ENCODE measurements at regions not wholly inside any gene's neighbourhood (a gene's known extent, or its start where the extent isn't known, plus 50 kb on each side); places are given as distances from the start of the nearest gene placed in this dataset.
A peak's percentile ranks its signal among the peaks of the same experiment; 100 is the strongest.

DNA sequence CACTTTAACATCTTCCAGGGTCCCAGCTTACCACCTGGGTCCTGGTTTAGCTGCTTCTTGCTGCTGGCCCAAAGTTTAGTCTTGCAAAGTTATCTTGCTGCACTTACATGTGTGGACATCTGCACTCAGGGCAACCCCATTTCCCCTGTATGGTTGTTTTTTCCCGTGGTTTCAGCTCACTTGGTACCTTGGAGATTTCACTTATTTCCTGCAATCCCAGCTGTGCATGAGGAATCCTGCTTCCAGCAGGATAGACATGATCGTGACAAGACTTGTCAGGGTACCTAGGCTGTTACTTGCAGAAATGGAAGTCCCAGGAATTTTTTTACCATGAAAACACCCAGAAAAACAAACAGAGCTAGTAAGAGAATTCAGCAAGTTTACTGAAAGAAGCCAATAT is 95.9 kb upstream of the LEP start:
- DNase-seq: no peak

DNA sequence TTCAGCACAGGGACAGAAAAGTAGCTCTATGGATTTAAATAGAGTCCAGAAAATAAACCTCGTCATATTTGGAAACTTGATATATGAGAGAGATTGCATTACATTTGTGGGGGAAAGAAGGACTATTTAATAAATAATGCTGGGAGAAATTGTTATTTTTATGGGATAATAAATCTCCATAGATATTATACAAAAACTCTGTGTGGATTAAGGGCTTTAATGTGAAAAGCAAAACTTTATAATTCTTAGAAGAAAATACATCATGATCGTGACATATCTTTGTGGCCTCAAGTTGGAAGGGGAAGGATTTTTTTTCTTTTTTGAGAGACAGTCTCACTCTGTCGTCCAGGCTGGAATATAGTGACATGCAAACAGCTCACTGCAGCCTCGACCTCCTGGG is 95.0 kb upstream of the LEP start:
- no peak for DNase-seq

DNA sequence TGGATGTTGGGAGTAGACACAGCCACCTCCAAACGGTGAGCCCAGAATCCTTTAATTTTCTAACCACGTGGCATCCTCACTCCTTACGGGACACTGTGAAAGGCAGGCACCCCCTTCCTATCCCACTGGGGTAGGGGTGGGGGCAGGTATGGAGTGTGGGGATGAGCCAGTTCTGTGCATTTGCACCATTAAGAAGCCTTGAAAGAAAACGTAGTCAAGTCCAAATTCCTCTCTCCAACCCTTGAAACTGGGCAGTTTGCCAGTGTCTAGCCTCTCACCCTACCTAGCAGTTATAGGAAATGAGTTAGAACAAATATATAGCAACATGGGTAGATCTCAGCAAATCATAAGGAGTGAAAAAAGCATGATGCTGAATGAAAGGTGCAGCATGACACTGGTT is 92.4 kb upstream of the LEP start:
- no peak for DNase-seq

DNA sequence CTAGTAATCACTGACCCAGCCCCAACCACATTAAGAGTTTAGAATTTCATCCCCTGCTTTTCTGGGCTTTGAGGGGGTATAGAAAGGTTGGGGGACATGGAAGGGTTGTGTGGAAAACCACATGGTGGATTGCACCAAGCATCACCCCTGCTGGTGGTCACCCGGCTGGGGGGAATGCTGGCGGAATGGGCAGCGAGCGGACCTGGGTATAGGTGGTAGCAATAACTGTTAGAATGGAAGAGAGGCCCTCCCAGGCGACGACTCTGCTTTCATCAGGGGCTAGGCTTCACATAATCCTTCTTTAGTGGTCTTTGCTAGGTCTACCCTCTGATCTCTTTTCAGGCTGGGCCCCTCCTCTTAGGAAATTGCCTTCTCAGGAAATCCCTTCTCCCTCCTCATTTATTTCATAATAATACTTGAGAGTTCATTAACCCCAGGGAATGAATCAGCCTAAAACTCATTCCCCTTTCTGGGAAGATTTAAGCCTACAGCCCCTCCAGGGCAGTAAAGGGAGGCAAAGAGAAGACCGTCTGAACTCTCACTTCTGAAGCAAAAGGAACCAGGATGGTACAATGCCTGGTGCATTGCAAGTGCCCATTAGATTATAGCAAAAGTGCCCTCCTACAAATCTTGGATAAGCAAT is 90.7 kb upstream of the LEP start:
- no peak for DNase-seq

DNA sequence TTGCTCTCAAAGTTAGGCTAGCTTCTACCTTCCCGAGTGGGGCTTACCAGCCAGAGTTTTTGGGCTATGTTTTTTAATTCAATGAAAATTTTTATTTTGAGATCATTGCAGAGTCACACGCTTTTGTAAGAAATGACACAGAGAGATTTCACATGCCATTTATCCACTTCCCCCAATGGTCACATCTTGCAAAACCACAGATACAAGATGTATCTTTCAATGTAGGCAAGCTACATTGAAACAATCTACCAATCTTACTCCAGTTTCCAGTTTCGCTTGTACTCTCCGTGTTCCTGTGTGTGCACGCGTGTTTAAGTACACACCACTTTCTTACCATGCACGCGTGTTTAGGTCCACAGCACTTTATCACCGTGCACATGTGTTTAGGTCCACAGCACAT is 89.4 kb upstream of the LEP start:
- no peak for DNase-seq

DNA sequence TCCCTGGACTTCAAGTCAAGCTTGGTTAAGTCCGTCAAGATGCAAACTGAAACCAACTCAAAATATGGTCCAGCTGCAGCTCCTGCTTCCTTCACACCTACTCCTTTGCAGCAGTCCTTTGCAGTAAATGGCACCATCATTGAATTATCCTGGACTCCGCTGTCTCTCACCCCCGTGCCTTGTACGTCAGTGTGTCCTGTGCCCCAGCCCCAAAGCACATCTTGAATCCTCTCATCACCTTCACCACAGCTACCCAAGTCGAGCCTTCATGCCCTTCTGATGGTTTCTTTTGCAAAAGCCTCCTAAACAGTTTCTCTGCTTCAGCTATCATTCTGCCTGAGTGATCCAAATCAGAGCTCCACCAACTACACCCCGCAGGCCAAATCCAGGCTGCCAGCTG is 88.4 kb upstream of the LEP start:
- no peak for DNase-seq

DNA sequence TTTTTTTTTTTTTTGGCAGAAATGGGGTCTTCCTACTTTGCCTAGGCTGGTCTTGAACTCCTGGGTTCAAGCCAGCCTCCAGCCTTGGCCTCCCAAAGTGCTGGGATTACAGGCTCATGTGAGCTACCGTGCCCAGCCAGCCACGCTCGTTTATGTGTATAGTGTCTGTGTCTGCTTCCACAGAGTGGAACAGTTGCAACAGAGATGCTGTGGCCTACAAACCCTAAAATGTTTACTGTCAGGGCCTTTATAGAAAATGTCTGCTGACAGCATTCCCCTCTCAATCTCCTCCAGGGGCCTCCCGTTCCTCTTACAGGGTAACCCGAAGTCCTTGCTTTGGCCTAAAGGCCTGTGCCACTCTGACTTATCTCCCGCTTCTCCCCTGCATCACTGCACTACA is 87.6 kb upstream of the LEP start:
- no peak for DNase-seq

DNA sequence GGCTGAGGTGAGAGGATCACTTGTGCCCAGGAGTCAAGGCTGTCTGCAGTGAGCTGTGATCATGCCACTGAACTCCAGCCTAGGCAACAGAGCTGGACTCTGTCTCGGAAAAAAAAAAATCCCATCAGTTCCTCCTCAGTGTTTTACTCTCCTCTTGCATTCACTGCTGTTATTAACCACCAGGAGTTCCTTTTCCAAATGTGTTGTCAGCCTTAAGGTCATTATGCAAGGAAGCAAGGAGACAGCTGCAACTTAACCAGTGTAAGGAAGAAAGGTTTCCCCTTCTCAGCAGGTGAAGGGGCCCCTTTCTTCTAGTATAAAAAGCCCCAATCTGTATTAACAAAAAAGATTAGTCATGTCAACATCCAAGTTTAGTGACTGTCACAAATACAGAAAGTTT is 86.6 kb upstream of the LEP start:
- DNase-seq: no peak

DNA sequence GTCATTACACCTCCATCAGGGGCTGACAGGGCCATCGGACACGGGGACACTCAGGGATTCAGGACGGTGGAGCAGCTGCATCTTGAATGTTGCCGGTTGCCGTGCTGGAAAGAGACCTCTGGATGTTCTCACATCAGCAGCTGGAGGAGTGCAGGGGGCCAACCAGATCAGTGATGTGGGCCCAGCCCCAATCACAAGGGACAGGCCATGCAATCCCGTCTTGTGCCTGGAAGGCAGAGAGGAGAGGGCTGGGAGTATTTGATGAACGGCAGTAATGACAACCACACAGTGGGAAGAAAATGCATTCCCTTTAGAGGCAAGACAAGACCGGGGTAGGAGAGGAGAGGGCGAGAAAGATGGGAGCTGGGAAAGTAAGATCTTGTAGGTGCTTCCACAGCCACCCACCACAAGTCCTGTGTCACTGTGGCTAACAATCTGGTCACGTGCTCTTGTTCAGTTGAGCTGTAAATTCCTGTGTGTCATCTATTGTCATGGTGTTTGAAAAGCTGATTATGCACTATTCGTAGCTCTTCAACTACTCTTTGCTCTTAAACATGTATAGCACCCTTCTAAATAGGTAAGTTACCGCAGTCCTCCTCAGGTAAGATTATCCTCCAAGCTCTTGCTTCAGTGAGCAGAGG is 85.9 kb upstream of the LEP start:
- DNase-seq: no peak

DNA sequence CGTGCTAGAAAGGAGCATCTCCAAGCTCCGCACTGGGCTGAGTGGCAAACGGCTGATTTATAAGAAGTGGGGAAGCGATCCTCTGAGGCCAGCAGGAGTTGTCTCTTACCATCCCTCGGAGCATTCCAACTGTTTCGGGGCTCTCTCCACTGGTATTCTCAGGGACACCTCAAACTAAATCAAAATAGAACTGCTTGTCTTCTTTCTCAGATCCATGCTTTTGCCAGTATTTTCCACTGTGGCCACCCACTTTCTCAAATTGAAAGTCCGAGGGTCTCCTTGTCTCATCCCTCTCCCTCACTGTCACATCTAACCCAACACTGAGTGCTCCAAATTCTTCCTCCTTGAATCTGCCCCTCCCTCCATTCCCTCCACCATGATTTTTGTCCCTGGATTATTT is 83.2 kb upstream of the LEP start:
- DNase-seq: no peak

DNA sequence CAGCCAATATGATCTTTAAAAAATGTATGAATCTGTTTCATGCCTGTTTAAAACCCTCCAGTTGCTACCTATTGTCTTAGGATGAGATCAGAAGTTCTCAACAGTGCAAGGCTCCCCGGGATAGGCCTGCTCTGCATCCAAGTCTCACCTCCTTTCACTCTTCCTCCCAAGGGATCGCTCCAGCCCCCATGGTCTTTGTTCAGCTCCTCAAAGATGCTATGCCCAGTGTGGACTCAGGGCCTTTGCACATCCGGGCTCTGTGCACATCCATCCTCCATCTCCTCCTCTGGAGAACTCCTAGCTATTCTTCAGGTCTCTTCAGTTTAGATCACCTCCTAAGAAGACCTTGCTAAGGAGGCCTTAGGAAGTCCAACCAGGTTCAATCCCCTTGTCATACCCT is 82.7 kb upstream of the LEP start:
- no peak for DNase-seq

DNA sequence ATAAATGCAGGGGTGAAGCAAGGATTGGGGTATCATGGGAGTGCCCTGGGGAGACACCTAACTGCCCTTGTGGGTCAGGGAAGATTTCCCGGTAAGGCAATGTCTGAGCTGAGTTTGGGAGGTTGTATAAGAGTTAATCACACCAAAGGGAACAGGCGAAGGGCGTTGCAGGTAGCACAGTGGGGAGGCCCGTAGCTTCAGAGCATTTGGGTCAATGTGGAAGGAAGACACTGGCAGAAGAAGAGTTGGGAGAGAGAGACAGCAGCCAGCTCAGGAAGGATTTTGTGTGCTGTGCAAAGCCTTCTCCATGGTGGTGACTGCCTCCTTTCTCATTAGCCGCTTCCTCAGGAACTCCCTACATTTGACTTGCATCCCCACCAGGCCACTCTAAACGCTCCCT is 80.8 kb upstream of the LEP start:
- no peak for DNase-seq

DNA sequence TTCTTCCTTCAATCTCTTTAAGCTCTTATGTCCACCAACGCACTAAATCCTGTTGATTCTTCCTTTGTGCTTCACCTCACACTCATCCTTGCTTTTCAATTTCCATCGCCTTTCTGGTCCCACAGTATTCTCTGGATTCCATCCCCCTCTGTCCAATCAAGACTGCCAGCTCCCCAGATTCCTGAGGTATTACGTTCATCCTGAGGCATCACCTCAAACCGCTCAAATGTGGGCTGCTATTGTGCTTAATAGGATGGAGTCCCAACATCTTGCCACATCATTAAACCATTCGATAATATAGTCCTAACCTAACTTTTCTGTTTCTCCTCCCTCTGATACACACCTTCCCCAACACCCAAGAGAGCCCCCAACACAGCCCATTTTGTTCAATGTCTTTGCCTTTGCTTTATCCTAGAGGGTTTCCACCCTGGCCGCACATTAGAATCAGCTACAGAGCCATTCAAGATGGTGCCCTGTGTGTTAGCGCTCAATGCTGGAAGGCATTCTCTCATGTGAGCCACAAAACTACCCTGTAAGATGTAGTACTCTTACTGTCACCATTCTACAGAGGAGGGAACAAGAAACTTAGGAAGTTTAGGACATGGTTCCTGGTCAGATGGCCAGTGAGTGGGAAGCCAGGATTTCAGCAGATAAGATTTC is 79.5 kb upstream of the LEP start:
- no peak for DNase-seq

DNA sequence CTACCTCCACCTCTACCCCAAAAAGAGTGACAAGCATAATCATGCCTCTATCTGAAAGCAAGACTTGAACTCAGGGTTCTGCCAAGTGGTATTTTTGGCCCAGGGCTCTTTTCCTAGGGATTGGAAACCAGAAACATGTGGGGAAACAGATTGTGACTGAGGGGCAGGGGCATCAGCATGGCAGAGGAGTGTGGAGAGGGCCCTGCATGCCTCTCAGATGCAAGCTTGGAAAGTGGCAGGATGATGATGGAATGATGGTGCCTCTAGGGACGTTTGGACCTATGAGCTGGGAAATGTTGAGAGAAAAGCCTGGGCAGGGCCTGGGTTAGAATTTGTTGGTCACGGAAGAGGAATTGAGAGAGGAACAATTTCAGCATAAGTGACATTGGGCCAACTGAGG is 78.4 kb upstream of the LEP start:
- no peak for DNase-seq

DNA sequence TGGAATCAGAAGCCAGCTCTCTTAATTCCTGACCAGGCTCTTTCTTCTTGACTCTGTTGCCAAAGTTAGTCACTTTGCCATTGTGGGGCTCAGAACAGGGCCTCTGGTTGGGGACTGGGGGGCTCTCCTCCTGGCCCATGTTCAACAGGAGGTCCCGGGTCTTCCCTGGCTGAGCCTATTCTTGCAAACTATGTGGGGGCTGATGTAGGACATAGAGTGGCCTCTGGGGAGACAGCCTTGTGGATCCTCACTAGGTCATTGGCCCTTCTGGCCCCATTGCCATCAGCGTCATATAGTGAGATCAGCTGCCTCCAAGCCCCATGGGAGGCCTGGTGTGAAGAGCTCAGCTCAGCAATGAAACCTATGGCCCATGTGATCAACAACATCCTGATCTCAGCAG is 77.6 kb upstream of the LEP start:
- DNase-seq: no peak

DNA sequence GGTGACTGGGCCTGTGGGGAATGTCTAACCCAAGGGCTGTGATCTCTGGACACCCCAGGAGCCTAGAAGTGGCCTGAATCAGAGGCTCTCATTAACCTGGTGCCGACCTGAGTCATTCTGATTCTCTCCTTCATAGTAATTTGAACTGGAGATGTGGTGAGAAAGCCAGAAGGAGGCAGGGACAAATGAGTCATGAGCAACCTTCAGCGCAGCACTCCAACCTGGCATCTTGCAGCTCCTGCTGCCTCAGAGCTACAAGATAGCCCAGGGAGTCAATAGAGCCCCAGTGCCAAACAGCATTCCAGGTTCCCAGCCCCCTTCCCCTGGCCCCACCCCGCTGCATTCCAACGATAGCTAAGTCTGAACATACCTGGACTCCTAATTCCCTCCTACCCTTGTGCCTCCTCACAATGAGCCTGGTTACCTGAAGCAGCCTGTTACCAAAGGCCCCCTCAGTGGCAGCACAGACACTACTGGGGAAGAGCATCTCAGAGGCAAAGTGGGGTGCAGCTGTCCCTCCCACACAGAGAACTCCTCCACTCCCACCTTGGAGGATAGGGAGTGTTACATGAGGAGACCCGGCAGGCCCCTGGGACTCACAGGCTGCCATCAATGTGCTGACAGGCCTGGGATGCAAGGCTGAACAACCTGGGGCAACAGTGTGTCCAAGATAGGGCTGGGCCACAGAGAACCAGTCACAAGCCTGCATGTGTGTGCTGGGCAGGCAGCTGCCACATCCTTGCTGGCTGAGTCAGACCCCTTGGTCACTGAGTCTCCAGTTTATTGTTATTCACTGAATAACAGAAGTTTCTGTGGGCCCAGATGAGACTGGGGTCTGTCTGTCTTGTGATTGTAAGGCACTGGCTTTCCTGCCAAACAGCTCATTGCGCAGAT is 76.8 kb upstream of the LEP start:
- DNase-seq: peak; percentile 11

DNA sequence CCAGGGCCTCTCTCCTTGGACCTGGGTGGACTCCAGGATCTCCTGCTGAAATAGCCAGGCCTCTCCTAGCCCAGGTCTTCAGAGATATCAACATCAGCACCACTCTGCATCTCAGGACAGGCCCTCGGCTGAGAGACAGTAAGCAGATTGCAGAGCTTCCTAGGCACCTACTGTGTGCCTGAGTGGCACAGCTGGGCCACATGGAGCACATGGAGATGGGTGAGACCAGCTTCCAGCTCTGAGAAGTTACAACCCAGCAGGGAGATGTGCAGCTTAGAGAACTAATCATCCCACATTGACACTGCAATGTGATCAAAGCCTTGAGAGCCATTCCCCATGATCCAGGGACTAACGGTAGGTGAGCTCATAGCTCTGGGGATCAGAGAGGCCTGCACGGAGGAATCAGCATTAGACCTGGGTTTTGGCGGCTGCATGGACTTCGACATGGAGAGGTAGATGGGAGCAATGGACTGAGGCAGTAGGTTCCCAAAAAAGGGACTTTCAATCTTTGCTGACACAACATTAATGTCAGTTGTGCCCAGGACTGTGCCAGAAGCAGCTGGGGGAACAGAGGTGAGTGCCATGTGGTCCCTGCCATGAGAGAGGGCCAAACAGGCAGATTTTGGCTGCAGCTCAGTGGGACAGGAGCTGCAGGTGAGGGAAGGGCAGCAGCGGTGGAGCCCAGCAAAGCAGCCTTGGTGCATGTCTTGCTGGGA is 76.0 kb upstream of the LEP start:
- DNase-seq: no peak

DNA sequence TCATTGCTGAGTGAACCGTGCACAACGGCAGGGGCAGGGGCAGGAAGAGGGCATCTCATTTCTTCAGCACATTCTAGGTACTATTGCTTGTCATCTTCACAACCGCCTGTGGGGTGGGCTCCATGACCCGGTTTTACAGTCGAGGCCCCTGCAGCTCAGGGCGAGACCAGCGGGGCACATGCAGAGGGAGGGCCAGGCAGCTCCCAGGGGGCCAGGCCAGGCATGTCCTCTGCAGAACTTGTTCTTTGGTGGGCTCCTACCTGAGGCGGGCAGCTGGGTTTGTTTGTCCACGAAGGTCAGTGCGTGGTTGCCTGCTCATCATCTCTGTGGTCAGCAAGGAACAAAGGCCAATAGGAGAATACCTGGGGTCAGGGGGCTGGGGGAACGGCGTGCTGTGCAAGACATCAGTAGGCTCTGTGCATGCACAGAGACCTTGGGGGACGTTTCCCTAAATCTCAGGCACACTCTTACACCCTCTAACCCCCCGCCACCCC is 75.1 kb upstream of the LEP start:
- DNase-seq: no peak

DNA sequence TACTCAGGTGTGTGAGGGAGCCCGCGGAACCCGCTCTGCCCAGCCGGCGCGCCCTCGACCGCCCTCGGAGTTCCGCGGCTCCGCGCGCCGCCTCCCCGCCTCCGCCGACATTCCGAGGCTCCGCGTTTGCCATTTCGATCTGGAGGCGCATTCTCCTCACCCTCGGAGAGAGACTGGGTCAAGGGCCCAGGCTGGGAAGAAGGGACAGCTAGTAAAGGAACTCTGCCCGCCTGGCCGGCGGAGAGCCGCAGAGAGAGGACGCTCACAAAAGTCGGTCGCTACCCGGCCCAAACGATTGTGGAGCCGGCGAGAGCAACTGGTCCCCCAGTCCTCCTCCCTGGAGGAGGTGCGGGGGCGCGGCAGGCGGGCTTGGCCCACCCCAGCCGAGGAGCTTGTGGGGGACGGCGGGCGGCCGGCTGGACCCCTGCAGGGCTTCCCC is 74.5 kb upstream of the LEP start:
- DNase-seq: no peak

DNA sequence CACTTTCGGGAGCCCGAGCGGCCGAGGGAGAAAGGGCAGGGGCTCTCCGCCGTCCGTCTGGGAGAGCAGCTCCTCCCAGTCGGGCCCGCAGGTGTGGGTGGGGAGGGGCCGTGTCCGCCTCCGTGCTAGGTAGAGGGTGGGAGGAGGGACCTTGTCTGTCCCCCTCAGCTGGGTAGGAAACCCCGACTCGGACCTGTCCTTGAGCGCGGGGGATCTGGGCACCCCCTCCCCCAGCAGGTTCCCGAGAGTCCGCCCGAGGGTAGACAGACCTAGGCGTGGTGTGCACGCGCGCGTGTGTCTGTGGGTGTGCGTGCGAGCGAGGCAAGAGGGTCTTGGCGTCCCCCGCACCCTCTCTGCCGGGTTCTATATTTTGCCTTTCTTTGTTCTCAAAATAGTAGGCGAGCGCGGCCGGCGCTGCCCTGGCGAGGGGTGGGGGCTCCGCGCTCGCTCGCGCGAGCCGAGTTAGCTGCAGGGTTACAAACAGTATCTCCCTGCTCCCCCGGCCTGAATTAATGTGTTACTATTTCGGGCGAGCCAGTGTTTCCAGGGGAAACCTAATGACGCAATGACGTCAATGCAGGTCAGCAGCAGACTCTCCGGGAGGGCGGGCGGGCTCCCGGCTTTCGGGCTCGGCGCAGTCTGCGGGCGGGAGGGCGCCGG is 73.9 kb upstream of the LEP start:
- no peak for DNase-seq

DNA sequence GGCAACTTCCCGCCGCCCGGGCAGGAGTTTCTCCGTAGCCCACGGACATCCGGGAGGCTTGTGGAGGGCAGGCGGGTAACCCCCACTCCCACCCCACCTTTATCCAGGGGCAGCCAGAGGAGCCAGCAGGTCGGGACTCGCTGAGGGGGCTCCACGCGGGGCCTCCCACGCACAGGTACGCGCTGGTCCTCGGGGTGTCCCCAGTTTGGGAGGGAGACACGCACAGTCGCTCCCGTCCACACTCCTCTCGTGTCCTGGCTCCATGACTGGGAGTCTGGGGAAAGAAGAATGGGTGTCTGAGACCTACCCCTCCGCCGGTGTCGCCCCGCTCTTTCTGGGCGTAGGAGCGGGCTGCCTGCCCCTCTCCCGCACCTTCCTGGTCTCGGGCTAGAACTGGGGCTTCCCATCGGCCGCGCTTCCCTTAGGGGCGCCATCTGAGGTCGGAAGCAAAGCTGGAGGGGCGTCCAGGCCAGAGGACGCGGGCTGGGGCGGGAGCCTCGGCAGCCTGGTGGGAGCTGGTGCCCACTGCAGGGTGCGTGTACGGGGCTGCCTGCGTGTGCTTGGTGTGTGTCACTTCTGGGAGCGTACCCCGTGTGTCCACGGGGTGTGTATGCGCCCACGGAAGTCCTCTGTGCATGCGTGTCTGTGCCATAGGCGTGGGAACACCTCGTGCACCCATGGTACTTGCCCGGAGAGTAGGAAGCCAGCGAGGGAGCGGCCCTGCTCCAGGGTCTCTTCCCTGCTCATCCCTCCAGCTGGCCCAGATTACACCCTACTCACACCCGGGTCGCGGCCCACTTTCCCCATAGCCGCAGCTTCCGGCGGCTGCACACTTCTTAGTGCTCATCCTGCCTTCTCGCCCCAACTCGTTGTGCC is 73.0 kb upstream of the LEP start:
- DNase-seq: no peak
